ENCODE measurements at regions not wholly inside any gene's neighbourhood (a gene's known extent, or its start where the extent isn't known, plus 50 kb on each side); places are given as distances from the start of the nearest gene placed in this dataset.

DNA sequence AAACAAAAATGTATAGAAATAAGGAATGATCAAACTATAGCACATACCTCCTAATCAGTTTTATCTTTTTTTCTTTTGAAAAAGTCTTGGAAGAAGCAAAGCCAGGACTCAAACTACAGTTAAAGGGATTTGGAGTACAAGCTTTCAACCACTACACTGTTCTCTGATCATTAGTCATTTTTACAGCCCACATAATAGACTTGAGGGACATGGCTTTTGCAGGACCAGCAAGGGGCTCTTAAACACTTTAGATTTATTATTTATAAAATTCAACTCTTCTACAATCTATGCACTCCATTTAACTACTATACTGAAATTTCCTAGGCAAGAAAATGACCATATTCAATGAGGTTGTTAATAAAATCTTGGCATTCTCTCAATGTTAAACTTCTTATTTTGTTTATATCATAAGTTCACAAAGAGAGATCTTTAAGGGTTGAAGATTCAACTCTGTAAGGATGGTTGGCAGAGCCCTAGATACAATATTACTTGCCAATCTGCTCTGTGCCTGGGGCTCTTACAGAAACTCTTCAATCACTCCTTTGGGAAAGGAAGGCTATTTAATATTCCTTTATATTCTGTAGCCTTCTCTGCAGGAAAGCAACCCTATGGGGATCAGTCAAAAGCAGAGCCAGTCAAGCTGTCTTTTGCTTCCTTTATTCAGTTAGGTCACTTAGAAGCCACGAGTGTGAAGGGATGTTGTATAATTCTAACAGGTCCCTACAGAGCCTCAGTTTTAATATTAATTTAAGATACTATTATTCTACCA lies 557.7 kb upstream of the SGO1 start:
- intact Hi-C loops (cut with micrococcal nuclease) = no loop called here
- H3K27ac Mint-ChIP-seq (ENCODE audit: low read depth, unreplicated experiment) = no peak overlapping the region
- no TSS peak for BruUV-seq (replicated peaks)
- TF ChIP-seq, protein P1, sequence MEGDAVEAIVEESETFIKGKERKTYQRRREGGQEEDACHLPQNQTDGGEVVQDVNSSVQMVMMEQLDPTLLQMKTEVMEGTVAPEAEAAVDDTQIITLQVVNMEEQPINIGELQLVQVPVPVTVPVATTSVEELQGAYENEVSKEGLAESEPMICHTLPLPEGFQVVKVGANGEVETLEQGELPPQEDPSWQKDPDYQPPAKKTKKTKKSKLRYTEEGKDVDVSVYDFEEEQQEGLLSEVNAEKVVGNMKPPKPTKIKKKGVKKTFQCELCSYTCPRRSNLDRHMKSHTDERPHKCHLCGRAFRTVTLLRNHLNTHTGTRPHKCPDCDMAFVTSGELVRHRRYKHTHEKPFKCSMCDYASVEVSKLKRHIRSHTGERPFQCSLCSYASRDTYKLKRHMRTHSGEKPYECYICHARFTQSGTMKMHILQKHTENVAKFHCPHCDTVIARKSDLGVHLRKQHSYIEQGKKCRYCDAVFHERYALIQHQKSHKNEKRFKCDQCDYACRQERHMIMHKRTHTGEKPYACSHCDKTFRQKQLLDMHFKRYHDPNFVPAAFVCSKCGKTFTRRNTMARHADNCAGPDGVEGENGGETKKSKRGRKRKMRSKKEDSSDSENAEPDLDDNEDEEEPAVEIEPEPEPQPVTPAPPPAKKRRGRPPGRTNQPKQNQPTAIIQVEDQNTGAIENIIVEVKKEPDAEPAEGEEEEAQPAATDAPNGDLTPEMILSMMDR (IDR thresholded peaks at IDR 0.05; ENCODE audit: unreplicated experiment) = no peak
- H3K9me3 Mint-ChIP-seq (ENCODE audit: unreplicated experiment) = no peaks in the 10 kb centered on the region
- ChIA-PET POLR2A (no interaction called here), CTCF (interaction anchor here (0.5 to 0.6 kb wide), 2 partner anchors 77 to 805 kb away, joined by 3 read pairs; no protein-coding TSS in a partner anchor)
- no peak for DNase-seq (ENCODE audit: unreplicated experiment)
- H3K4me3 Mint-ChIP-seq (ENCODE audit: unreplicated experiment) = no peak overlapping the region
- H3K4me1 Mint-ChIP-seq (ENCODE audit: insufficient read depth, unreplicated experiment) = no peaks in the 10 kb centered on the region
- H3K36me3 Mint-ChIP-seq (ENCODE audit: insufficient read depth, unreplicated experiment) = no peaks in the 10 kb centered on the region
- H3K27me3 Mint-ChIP-seq (ENCODE audit: insufficient read depth, unreplicated experiment) = no peaks in the 10 kb centered on the region

DNA sequence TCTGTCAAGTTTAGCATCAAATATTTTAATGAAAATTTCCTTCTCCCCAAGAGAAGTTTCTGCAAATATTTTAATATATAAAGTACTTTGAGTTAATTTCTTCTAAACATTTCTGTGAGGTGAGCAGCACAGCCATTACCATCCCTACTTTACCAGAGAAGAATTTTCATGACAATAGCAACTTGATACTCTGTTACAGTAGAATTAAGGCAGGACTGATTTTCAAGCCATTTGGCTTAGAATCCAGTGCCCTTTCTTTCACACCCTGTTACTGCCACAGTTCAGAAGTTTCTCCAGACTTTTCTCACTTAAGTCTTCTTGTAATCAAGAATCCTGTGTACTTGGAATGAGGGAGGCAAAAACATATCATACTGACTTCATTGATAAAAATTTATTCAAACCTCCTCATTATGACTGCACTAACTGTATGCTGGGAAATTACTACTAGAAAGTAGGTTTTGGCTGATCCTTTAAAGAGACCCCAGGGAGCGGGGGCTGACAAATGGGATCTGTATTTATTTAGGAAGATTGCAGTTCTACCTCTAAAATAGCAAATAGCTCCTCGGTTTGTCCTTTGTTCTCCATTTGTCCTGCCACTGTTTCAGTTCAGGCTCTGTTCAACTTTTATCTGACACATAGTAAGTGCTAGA lies 557.0 kb upstream of the SGO1 start:
- TF ChIP-seq, protein P1 (IDR thresholded peaks at IDR 0.05; ENCODE audit: unreplicated experiment) = no peak
- no TSS peak for BruUV-seq (replicated peaks)

DNA sequence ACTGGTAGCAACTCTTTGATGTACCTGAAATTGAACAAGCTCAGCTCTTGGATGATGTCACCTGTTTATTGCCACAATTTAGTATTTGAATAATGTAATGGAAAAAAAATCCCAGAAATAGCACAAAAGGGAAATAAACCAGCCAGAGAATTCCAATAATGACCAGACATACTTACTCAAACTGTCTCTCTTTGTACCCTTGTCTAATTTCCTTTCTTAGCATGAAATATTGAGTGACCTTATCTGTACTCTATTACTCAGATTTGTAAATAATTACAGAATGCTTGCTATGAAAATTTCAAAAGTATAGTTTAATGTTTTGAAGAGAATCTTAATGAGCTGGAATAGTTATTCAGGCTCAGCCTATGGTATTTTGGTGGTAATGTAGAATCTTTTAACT lies 555.4 kb upstream of the SGO1 start:
- CTCF ChIA-PET = interaction anchor here (0.6 kb wide), 1 partner anchor 252 kb away, joined by 3 read pairs; no protein-coding TSS in a partner anchor
- H3K4me1 Mint-ChIP-seq (ENCODE audit: insufficient read depth, unreplicated experiment) = no peaks in the 10 kb centered on the region
- TF ChIP-seq, protein P1 (IDR thresholded peaks at IDR 0.05; ENCODE audit: unreplicated experiment) = no peak
- DNase-seq (ENCODE audit: unreplicated experiment) = no peak
- H3K27ac Mint-ChIP-seq (ENCODE audit: low read depth, unreplicated experiment) = no peak overlapping the region
- intact Hi-C loops (cut with micrococcal nuclease) = loop anchor here (2.0 kb wide), 1 partner anchor 401 kb away; no protein-coding TSS in a partner anchor
- POLR2A ChIA-PET = no interaction called here
- no peaks in the 10 kb centered on the region for H3K36me3 Mint-ChIP-seq (ENCODE audit: insufficient read depth, unreplicated experiment)
- no peaks in the 10 kb centered on the region for H3K27me3 Mint-ChIP-seq (ENCODE audit: insufficient read depth, unreplicated experiment)
- H3K4me3 Mint-ChIP-seq (ENCODE audit: unreplicated experiment) = no peak overlapping the region
- no TSS peak for BruUV-seq (replicated peaks)
- no peaks in the 10 kb centered on the region for H3K9me3 Mint-ChIP-seq (ENCODE audit: unreplicated experiment)

More for the DNA sequence above, 557.0 kb upstream of the SGO1 start:
- H3K4me1 Mint-ChIP-seq (ENCODE audit: insufficient read depth, unreplicated experiment) = no peaks in the 10 kb centered on the region
- no peaks in the 10 kb centered on the region for H3K36me3 Mint-ChIP-seq (ENCODE audit: insufficient read depth, unreplicated experiment)
- H3K27me3 Mint-ChIP-seq (ENCODE audit: insufficient read depth, unreplicated experiment) = no peaks in the 10 kb centered on the region
- intact Hi-C loops (cut with micrococcal nuclease) = no loop called here
- H3K9me3 Mint-ChIP-seq (ENCODE audit: unreplicated experiment) = no peaks in the 10 kb centered on the region
- DNase-seq (ENCODE audit: unreplicated experiment) = no peak
- POLR2A ChIA-PET = no interaction called here
- H3K27ac Mint-ChIP-seq (ENCODE audit: low read depth, unreplicated experiment) = no peak overlapping the region
- CTCF ChIA-PET = no interaction called here
- H3K4me3 Mint-ChIP-seq (ENCODE audit: unreplicated experiment) = no peak overlapping the region

DNA sequence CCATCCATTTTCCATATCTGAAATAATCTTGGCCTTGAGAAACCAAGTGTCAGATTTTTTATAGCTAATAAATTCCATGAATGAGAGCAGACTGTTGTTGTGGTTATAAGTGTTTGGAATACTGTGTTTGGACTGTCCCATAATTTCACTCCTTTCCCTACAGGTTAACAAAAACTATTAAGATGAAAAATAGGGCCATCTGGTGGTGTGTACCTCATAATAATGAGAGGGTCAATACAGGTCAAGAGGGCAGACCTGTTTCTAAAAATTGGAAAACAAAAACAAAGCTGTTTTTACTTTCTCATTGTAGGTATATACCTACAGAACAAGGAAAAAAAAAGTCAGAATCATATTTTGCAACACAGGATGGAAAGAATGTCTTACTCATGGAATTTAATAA lies 553.8 kb upstream of the SGO1 start:
- H3K36me3 Mint-ChIP-seq (ENCODE audit: insufficient read depth, unreplicated experiment) = no peaks in the 10 kb centered on the region
- ChIA-PET CTCF (interaction anchor here (0.5 to 1.6 kb wide), 8 partner anchors 10 to 571 kb away, joined by 3 to 5 read pairs (median 3); no protein-coding TSS in a partner anchor), POLR2A (no interaction called here)
- no peak for DNase-seq (ENCODE audit: unreplicated experiment)
- no TSS peak for BruUV-seq (replicated peaks)
- TF ChIP-seq, protein P1 (IDR thresholded peaks at IDR 0.05; ENCODE audit: unreplicated experiment) = no peak
- H3K27ac Mint-ChIP-seq (ENCODE audit: low read depth, unreplicated experiment) = no peak overlapping the region
- no peaks in the 10 kb centered on the region for H3K27me3 Mint-ChIP-seq (ENCODE audit: insufficient read depth, unreplicated experiment)
- no peak overlapping the region for H3K4me3 Mint-ChIP-seq (ENCODE audit: unreplicated experiment)
- intact Hi-C loops (cut with micrococcal nuclease) = loop anchor here (1.0 to 2.0 kb wide), 2 partner anchors 228 to 399 kb away; no protein-coding TSS in a partner anchor
- H3K4me1 Mint-ChIP-seq (ENCODE audit: insufficient read depth, unreplicated experiment) = no peaks in the 10 kb centered on the region
- no peaks in the 10 kb centered on the region for H3K9me3 Mint-ChIP-seq (ENCODE audit: unreplicated experiment)
